Liver (tissue), 8 donors: ENCODE measurements at regions not wholly inside any gene's neighbourhood (a gene's known extent, or its start where the extent isn't known, plus 50 kb on each side); places are given as distances from the start of the nearest gene placed in this dataset.

Experiments used
- DNase-seq: peaks from one replicate; pipeline ENCODE4 v3.0.0-alpha.2; 2017; ENCODE audit warnings: low spot score
- H3K27ac ChIP-seq, 2 donors: one replicate each; pipeline ENCODE4 v1.7.0; 2013; ENCODE audit warnings: inconsistent platforms in 2 of 2, low read length in 2 of 2, control low read depth in 1 of 2, low read depth in 1 of 2, mild to moderate bottlenecking in 1 of 2
- H3K27me3 ChIP-seq, 4 donors: one replicate each; pipeline versions ENCODE4 v1.6.1 to v1.7.0; 2013; ENCODE audit warnings: low read length in 3 of 4, inconsistent platforms in 1 of 4, mild to moderate bottlenecking in 1 of 4, moderate library complexity in 1 of 4; ENCODE audit not compliant: control insufficient read depth in 4 of 4, insufficient read depth in 4 of 4
- H3K36me3 ChIP-seq, 4 donors: one replicate each; pipeline versions ENCODE4 v1.6.1 to v1.7.0; 2013; ENCODE audit warnings: low read length in 3 of 4, mild to moderate bottlenecking in 3 of 4, low read depth in 1 of 4, moderate library complexity in 1 of 4; ENCODE audit not compliant: control insufficient read depth in 4 of 4, insufficient read depth in 3 of 4
- H3K4me1 ChIP-seq, 4 donors: one replicate each; pipeline versions ENCODE4 v1.6.1 to v1.7.0; 2013; ENCODE audit warnings: low read length in 3 of 4, mild to moderate bottlenecking in 3 of 4, moderate library complexity in 1 of 4; ENCODE audit not compliant: control insufficient read depth in 4 of 4, insufficient read depth in 4 of 4
- H3K4me3 ChIP-seq, 3 donors: one replicate each; pipeline versions ENCODE4 v1.6.1 to v1.7.0; 2013; ENCODE audit warnings: low read length in 3 of 3, control low read depth in 1 of 3, low read depth in 1 of 3, mild to moderate bottlenecking in 1 of 3
- H3K9ac ChIP-seq, 2 donors: one replicate each; pipeline ENCODE4 v1.7.0; 2013; ENCODE audit warnings: low read length in 2 of 2, mild to moderate bottlenecking in 2 of 2, moderate library complexity in 2 of 2, control low read depth in 1 of 2, low read depth in 1 of 2
- H3K9me3 ChIP-seq, 4 donors: one replicate each; pipeline versions ENCODE4 v1.6.1 to v1.7.0; 2013; ENCODE audit warnings: low read length in 3 of 4; ENCODE audit not compliant: control insufficient read depth in 4 of 4
- ATF3 ChIP-seq: IDR thresholded peaks from 2 replicates; pipeline ENCODE4 v1.6.1; 2016; ENCODE audit warnings: antibody characterized with exemption
- CTCF ChIP-seq: fragments of 150-350 bp; IDR thresholded peaks from 2 replicates; pipeline ENCODE4 v1.5.1; 2017; ENCODE audit warnings: improper control_type of control experiment, low read depth, low read length; ENCODE audit not compliant: missing input control
- EGR1 ChIP-seq, 2 donors: IDR thresholded peaks; 2 replicates each; pipeline ENCODE4 v1.6.1; 2016 to 2018; ENCODE audit warnings: antibody characterized with exemption in 2 of 2, low read depth in 2 of 2
- FOXA1 ChIP-seq: IDR thresholded peaks from 2 replicates; pipeline ENCODE4 v1.6.1; 2016; ENCODE audit warnings: antibody characterized with exemption
- FOXA2 ChIP-seq: IDR thresholded peaks from 2 replicates; pipeline ENCODE4 v1.6.1; 2016; ENCODE audit warnings: antibody characterized with exemption
- GABPA ChIP-seq, 2 donors: IDR thresholded peaks in 1 of 2; conservative IDR thresholded peaks in 1 of 2; 2 replicates each; pipeline ENCODE4 v1.6.1; 2016; ENCODE audit warnings: antibody characterized with exemption in 2 of 2, mild to moderate bottlenecking in 1 of 2, moderate library complexity in 1 of 2
- HNF4A ChIP-seq, 2 donors: conservative IDR thresholded peaks; 2 replicates each; pipeline ENCODE4 v1.6.1; 2016; ENCODE audit warnings: antibody characterized with exemption in 2 of 2, mild to moderate bottlenecking in 2 of 2
- HNF4G ChIP-seq: IDR thresholded peaks from 2 replicates; pipeline ENCODE4 v1.6.1; 2016; ENCODE audit warnings: antibody characterized with exemption
- JUND ChIP-seq, 2 donors: IDR thresholded peaks; 2 replicates each; pipeline ENCODE4 v1.6.1; 2016; ENCODE audit warnings: antibody characterized with exemption in 2 of 2
- MAX ChIP-seq: IDR thresholded peaks from 2 replicates; pipeline ENCODE4 v1.6.1; 2016; ENCODE audit warnings: antibody characterized with exemption
- NR2F2 ChIP-seq: IDR thresholded peaks from 2 replicates; pipeline ENCODE4 v1.6.1; 2016; ENCODE audit warnings: antibody characterized with exemption
- RAD21 ChIP-seq, 2 donors: IDR thresholded peaks; 2 replicates each; pipeline ENCODE4 v1.6.1; 2016; ENCODE audit warnings: antibody characterized with exemption in 2 of 2, mild to moderate bottlenecking in 2 of 2
- RXRA ChIP-seq, 2 donors: IDR thresholded peaks; 2 replicates each; pipeline ENCODE4 v1.6.1; 2017 to 2018; ENCODE audit warnings: antibody characterized with exemption in 2 of 2, mild to moderate bottlenecking in 1 of 2
- SP1 ChIP-seq: IDR thresholded peaks from 2 replicates; pipeline ENCODE4 v1.6.1; 2018; ENCODE audit warnings: antibody characterized with exemption, mild to moderate bottlenecking
- TAF1 ChIP-seq: conservative IDR thresholded peaks from 2 replicates; pipeline ENCODE4 v1.6.1; 2016; ENCODE audit warnings: antibody characterized with exemption, mild to moderate bottlenecking
- YY1 ChIP-seq: IDR thresholded peaks from 2 replicates; pipeline ENCODE4 v1.6.1; 2016; ENCODE audit warnings: antibody characterized with exemption, mild to moderate bottlenecking
- ZBTB33 ChIP-seq: IDR thresholded peaks from 2 replicates; pipeline ENCODE4 v1.6.1; 2016; ENCODE audit warnings: antibody characterized with exemption
- WGBS: extraction: QIAGEN DNeasy Blood & Tissue Kit; methylation state at CpG from one replicate; pipeline ENCODE4 v1.1.7; 2013; 5-methylcytosine and 5-hydroxymethylcytosine counted together
- donor health status: healthy.
- donor health status: healthy.
- donor health status: healthy.
- donor health status: healthy.
- donor health status: healthy.

DNA sequence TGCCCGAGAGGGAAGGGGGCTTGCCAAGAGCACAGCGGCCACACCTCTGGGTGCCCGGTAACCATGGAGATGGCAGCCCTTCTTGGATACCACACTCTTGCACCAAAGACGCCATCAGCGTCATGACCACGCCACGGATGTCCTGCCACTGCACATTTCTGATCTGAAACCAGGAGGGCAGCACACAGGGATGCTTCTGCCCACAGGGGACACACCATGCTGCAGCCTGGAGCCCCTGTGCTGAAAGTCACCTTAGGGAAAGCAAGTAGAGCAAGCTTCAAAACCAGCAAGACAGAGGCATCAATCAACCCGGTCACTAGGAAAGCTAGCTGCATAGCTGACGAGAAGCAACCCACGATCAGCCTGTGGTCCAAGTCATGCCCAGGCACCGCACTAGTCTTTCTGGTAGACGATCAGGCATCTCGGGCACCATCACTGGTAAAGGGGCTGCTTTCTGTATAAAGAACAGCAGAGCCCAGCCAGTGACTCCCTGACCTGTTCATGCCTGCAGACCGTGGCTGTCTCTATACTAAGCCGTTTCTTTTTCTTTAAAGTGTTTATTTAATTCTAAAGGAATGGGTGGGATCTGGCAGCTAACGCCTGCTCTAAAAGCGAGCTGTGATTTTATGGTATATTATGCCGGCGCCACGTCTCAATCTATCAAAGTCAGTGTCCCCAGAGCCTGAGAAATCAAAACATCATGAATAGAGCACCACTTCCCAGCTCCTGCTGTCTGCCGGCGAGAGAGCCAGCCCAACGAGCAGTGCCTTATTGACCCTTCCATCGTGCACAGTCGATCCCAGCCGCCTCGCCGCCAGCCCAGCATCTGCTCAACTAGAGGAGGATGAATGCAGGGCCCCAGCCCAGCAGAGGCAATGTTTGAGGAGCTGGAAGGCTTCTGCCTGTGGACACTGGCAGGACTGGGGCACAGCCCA is 244.7 kb downstream of the RBFOX3 start:
- no peak overlapping the region for H3K4me3 ChIP-seq
- no peaks in the 10 kb centered on the region for H3K4me1 ChIP-seq
- no peaks in the 10 kb centered on the region for H3K9me3 ChIP-seq
- peaks cover 0 to 11% (median 5%) of the 10 kb centered on the region in 4 donors for H3K27me3 ChIP-seq
- H3K27ac ChIP-seq: no peak overlapping the region
- no peak for TF ChIP-seq ATF3
- no peak for TF ChIP-seq RXRA (IDR thresholded peaks at IDR 0.05)
- TF ChIP-seq RAD21 (IDR thresholded peaks at IDR 0.05): no peak
- no peak overlapping the region for H3K9ac ChIP-seq
- no peaks in the 10 kb centered on the region for H3K36me3 ChIP-seq
- DNase-seq: no peak
- 50% methylated on average over 28 of the region's 28 CpGs for WGBS

DNA sequence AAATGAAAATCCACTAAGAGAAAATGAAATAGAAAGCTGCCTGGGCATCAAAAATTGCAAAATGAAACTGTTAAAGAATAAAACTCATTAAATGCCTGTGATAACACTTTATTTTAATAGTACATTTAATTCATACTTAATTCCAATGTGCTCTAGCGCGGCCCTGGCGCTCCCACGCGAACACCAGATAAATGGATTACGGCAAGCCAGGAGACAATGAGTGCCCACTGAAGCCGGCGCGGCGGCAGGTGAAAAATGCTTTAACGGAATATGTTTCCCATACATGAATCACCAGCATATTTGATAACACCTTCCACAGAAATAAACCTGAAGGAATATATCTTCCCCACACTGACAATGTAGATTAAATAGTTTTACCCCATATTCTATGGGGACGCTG is 245.5 kb downstream of the RBFOX3 start:
- 84% methylated on average over 12 of the region's 12 CpGs for WGBS
- Histone ChIP-seq H3K9ac (no peak overlapping the region), H3K4me3 (no peak overlapping the region), H3K9me3 (no peaks in the 10 kb centered on the region), H3K27ac (no peak overlapping the region), H3K36me3 (no peaks in the 10 kb centered on the region), H3K4me1 (no peaks in the 10 kb centered on the region), H3K27me3 (peaks cover 0 to 11% (median 4%) of the 10 kb centered on the region in 4 donors)
- TF ChIP-seq RAD21 (IDR thresholded peaks at IDR 0.05): no peak
- TF ChIP-seq YY1: no peak
- no peak for TF ChIP-seq HNF4G
- TF ChIP-seq RXRA (IDR thresholded peaks at IDR 0.05): no peak
- no peak for TF ChIP-seq GABPA (IDR thresholded peaks at IDR 0.05 in 1 of 2, conservative IDR thresholded peaks at IDR 0.05 in 1 of 2)
- no peak for TF ChIP-seq TAF1
- TF ChIP-seq HNF4A (conservative IDR thresholded peaks at IDR 0.05): no peak
- no peak for TF ChIP-seq JUND (IDR thresholded peaks at IDR 0.05)
- no peak for TF ChIP-seq FOXA1
- TF ChIP-seq CTCF: no peak
- no peak for TF ChIP-seq SP1
- no peak for TF ChIP-seq MAX
- TF ChIP-seq FOXA2: no peak
- no peak for TF ChIP-seq EGR1 (IDR thresholded peaks at IDR 0.05; ENCODE audit: low read depth in 2 of 2)
- no peak for TF ChIP-seq ZBTB33
- no peak for TF ChIP-seq ATF3
- TF ChIP-seq NR2F2: no peak
- no peak for DNase-seq
